Psoas muscle (tissue), 7 donors: ENCODE measurements at regions not wholly inside any gene's neighbourhood (a gene's known extent, or its start where the extent isn't known, plus 50 kb on each side); places are given as distances from the start of the nearest gene placed in this dataset.

Experiments
- ATAC-seq, 4 donors: fragments of 200-7000 bp; cut with Tn5 transposase; one replicate each; pipeline ENCODE4 v1.9.1; 2020; ENCODE audit warnings: moderate library complexity in 3 of 4, mild to moderate bottlenecking in 2 of 4
- DNase-seq, 2 donors: peaks; one replicate each; pipeline ENCODE4 v3.0.0-alpha.2; 2020
- H3K27ac ChIP-seq: fragments of 200-600 bp; one replicate; pipeline ENCODE4 v1.8.0; 2022
- H3K27me3 ChIP-seq, 3 donors: fragments of 200-600 bp in 1 of 3; one replicate each; pipeline versions ENCODE4 v1.6.1 to v1.8.0; 2013 to 2022; ENCODE audit warnings: low read length in 2 of 3, mild to moderate bottlenecking in 2 of 3, moderate library complexity in 1 of 3; ENCODE audit not compliant: insufficient read depth in 3 of 3
- H3K36me3 ChIP-seq, 2 donors: fragments of 200-600 bp in 1 of 2; one replicate each; pipeline versions ENCODE4 v1.6.1 to v1.8.0; 2013 to 2022; ENCODE audit warnings: low read depth in 1 of 2, mild to moderate bottlenecking in 1 of 2, moderate library complexity in 1 of 2; ENCODE audit not compliant: insufficient read depth in 1 of 2
- H3K4me1 ChIP-seq: fragments of 200-600 bp; one replicate; pipeline ENCODE4 v1.8.0; 2022
- H3K4me3 ChIP-seq: fragments of 200-600 bp; one replicate; pipeline ENCODE4 v1.8.0; 2022; ENCODE audit warnings: mild to moderate bottlenecking
- H3K9me3 ChIP-seq: fragments of 200-600 bp; one replicate; pipeline ENCODE4 v1.8.0; 2022
- CTCF ChIP-seq: fragments of 200-600 bp; IDR thresholded peaks from one replicate; pipeline ENCODE4 v1.8.0; 2022; ENCODE audit warnings: antibody characterized with exemption
- WGBS, 3 donors: extraction: QIAGEN DNeasy Blood & Tissue Kit; methylation state at CpG; one replicate each; pipeline versions ENCODE4 v1.1.6 to v1.1.7; 2013; 5-methylcytosine and 5-hydroxymethylcytosine counted together
- intact Hi-C, 2 donors: fragments of 100-400 bp; cut with DNase I; formaldehyde crosslinking; loops; one replicate each; pipeline versions ENCODE4 v1.11.0 to v1.14.2; 2022
- donor health status: healthy with polysubstance abuse.
- donor health status: DM: no; HTN: no; CAD: no; lungs with moderate emphysema.
- donor health status: Bipolar disorder and iron deficiency.
- donor health status: healthy.
- donor health status: DM: yes; HTN: yes; CAD: no.
- donor health status: DM: no; HTN: no; CAD: no.
- donor health status: DM: yes; HTN: yes; CAD: no.

- H3K36me3 ChIP-seq, result no peaks in the 10 kb centered on the region
- no peak for DNase-seq
- no peak overlapping the region for H3K4me3 ChIP-seq
- no peak overlapping the region for H3K27ac ChIP-seq
- no peaks in the 10 kb centered on the region for H3K27me3 ChIP-seq
- H3K9me3 ChIP-seq, result no peaks in the 10 kb centered on the region
- no peaks in the 10 kb centered on the region for H3K4me1 ChIP-seq
- no peak for TF ChIP-seq CTCF
- intact Hi-C loops, result no loop called here
- WGBS, 3 donors, result 24 to 34% (median 28%) methylated on average over 7 of the region's 7 CpGs
- no peak for ATAC-seq
Measured at GRCh38 chr13:105972306-105972721, 563.1 kb downstream of the EFNB2 start.

GRCh38 chr13:105971738-105972137 lies 563.7 kb downstream of the EFNB2 start:
- Histone ChIP-seq H3K4me1 (no peaks in the 10 kb centered on the region), H3K27ac (no peak overlapping the region), H3K27me3 (no peaks in the 10 kb centered on the region), H3K9me3 (no peaks in the 10 kb centered on the region), H3K36me3 (no peaks in the 10 kb centered on the region), H3K4me3 (no peak overlapping the region)
- intact Hi-C loops, result no loop called here
- no peak for ATAC-seq
- no peak for DNase-seq
- TF ChIP-seq CTCF, result no peak
- 63 to 68% (median 67%) methylated on average over 3 of the region's 3 CpGs for WGBS, 3 donors

- no peaks in the 10 kb centered on the region for H3K27me3 ChIP-seq
- no peaks in the 10 kb centered on the region for H3K9me3 ChIP-seq
- no peaks in the 10 kb centered on the region for H3K4me1 ChIP-seq
- TF ChIP-seq CTCF, result no peak
- ATAC-seq, result no peak
- WGBS, 3 donors, result 63 to 65% (median 65%) methylated on average over 4 of the region's 4 CpGs
- H3K27ac ChIP-seq, result no peak overlapping the region
- H3K4me3 ChIP-seq, result no peak overlapping the region
- DNase-seq, result no peak
- intact Hi-C loops, result no loop called here
- H3K36me3 ChIP-seq, result no peaks in the 10 kb centered on the region
Measured at GRCh38 chr13:105971312-105971711, 564.1 kb downstream of the EFNB2 start.

GRCh38 chr13:105969761-105970160 lies 565.7 kb downstream of the EFNB2 start:
- no peak for TF ChIP-seq CTCF
- intact Hi-C loops, result no loop called here
- H3K27ac ChIP-seq, result no peak overlapping the region
- DNase-seq, result no peak
- ATAC-seq, result no peak
- H3K36me3 ChIP-seq, result no peaks in the 10 kb centered on the region
- 44 to 52% (median 48%) methylated on average over 4 of the region's 4 CpGs for WGBS, 3 donors
- H3K9me3 ChIP-seq, result no peaks in the 10 kb centered on the region
- no peaks in the 10 kb centered on the region for H3K27me3 ChIP-seq
- H3K4me1 ChIP-seq, result no peaks in the 10 kb centered on the region
- no peak overlapping the region for H3K4me3 ChIP-seq

GRCh38 chr13:105965910-105966309 lies 569.6 kb downstream of the EFNB2 start:
- no peaks in the 10 kb centered on the region for H3K36me3 ChIP-seq
- no peak for TF ChIP-seq CTCF
- WGBS, 3 donors, result 36 to 50% (median 43%) methylated on average over 7 of the region's 7 CpGs
- no peak overlapping the region for H3K4me3 ChIP-seq
- no peak for DNase-seq
- ATAC-seq, result no peak
- H3K27me3 ChIP-seq, result peaks cover 0 to 4% (median 0%) of the 10 kb centered on the region in 3 donors
- no peaks in the 10 kb centered on the region for H3K9me3 ChIP-seq
- intact Hi-C loops, result no loop called here
- no peak overlapping the region for H3K27ac ChIP-seq
- no peaks in the 10 kb centered on the region for H3K4me1 ChIP-seq
